NCI-H146 treated with DMSO at 0.1 percent for 48 hours (cell line): ENCODE measurements at regions not wholly inside any gene's neighbourhood (a gene's known extent, or its start where the extent isn't known, plus 50 kb on each side); places are given as distances from the start of the nearest gene placed in this dataset.

Experiments used
- DNase-seq: peaks from one replicate; lab custom pipeline; 2025; ENCODE audit not compliant: unreplicated experiment; lab: John Stamatoyannopoulos, UW

DNA sequence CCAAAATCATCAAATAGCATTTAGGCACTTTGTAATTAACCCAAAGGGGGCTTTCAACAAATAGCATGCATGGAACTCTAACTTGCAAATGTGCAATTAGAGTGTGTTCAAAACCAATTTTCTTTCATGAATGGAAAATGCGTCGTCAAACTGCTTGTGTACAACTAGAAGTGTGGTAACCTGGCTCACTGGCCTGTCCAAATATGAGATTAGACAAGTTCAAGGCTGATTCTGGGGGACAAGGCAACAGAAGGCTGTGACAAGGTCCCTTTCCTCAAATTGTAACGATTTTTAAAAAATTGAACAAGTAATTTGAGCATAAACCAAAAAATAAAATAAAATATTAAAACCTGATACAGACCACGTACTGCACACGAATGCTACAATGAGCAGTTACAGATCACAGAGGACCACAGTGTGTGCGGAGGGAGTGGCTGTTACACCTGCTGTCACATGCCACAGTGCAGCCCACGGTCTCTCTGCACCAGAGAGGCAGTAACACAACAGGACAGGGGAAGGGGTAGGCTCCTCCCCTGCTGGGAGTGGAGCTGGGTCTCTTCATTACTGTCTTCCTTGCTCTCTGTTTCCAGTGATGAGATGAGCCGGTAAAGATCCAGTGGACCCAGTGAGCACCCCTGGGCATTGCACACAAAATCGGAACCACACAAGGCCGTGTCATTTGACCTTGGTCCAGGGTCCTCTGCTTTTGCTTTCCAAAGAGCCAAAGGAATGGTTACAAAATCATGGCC lies 252.2 kb upstream of the PDE10A start:
- DNase-seq, result no peak

DNA sequence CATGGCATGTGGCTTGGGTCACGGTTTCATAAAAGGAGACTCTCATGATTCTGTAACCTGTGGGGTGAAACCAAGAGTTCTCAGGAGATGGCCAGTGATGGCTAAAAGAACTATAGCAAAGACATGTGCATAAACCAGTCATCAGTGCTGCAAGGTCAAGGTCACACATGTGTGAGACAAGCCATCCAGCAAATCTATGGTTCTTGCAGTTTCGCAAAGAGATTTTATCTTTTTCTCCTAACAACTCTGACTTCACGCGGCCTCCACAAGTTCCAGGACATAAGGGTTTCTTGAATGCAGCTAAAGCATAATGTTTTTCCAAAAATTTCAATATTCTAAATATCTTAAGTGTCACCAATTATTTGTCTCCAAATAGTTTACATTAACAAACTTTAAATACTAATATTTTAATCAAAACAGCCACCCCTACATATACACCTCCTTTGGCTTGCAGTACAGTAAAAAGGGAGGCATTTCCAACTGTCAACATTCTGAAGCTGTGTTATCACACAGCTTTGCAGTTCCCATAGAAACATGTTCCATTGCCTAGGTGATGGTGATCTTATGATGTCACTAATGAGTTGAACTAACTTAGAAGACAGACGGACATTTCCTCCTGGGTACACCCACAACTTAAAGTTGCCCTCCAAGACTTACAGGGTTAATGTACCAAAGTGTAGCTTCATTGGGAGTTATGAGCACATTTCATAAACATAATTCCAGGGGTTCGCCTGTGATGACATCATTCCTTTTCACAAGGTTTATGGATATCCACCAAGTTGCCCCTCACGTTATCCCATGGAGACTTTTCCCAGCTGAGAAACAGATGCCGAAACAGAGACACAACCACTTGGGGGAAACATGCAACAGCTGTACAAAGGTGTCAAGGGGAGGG lies 250.9 kb upstream of the PDE10A start:
- DNase-seq, result no peak

DNA sequence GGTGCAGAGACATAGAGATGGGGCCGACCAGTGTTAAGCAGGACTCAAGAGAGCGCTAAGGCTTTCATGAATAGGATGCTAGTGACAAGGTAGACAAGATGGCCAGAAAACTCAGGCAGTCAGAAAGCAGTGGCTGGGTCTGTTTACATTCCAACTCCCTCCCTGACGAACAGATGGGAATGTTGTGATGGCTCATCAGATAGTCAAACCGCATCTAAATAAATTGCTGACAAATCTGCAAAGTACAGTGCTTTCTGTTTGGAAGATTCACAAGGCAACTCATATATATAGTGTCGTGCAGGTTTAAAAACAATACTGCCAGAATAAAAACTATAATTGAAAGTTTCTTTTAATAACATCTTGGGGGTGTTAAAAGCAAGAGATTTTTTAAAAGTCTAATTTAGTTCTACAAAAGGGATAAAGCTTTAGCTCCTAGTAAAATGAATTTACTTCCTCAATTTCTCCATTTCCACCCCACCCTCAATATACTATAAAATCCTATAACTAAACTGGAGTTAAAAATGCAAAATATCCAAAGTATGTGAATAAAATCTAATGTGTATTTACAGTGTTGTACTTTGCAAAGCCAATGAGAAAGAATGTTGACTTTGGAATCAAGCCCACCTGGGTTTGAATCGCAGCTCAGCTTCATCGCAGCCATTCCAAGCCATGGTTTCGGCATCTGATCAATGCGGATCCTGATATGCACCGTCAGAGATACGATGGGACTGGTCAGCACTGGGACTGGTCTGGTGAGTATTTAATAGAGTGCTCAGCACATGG lies 247.3 kb upstream of the PDE10A start:
- DNase-seq, result no peak

GRCh38 chr6:165906736-165907135 lies 243.7 kb upstream of the PDE10A start:
- DNase-seq, result no peak

GRCh38 chr6:165905744-165906143 lies 242.7 kb upstream of the PDE10A start:
- DNase-seq, result no peak

GRCh38 chr6:165900970-165901369 lies 237.9 kb upstream of the PDE10A start:
- DNase-seq, result no peak

GRCh38 chr6:165899611-165900010 lies 236.6 kb upstream of the PDE10A start:
- DNase-seq, result no peak

DNA sequence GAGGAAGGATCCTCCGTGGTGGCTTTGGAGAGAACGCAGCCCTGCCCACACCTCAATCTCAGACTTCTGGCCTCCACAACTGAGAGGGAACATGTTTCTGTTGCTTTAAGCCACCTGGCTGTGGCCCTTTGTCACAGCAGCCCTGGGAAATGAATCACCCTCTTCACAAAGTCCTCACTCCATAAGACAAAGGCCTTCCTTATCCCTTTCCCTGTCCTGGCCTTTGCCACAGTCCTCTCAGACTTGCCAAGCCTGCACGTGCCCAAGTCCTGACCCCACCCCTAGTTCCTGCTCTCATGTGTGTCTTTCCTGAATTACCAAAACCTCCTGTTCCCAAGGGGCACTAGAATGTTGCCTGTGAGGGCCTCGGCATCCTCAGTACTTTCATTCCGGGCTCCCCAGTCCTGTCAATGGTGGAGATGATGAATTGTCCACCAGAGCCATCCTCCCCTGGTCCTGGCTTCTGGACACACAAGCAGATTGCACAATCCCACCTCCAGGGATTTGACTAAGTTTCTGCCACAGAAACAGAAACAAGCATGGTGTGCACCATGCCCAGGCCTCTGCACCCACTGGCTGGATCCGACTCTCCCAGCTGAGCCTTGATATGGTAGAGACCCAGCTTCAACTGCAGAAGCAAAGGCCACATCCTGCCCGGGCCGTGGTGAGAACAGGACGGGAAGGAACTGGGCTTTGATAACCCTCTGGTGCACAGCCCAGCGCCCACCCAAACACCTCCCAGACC lies 232.6 kb upstream of the PDE10A start:
- DNase-seq, result no peak

DNA sequence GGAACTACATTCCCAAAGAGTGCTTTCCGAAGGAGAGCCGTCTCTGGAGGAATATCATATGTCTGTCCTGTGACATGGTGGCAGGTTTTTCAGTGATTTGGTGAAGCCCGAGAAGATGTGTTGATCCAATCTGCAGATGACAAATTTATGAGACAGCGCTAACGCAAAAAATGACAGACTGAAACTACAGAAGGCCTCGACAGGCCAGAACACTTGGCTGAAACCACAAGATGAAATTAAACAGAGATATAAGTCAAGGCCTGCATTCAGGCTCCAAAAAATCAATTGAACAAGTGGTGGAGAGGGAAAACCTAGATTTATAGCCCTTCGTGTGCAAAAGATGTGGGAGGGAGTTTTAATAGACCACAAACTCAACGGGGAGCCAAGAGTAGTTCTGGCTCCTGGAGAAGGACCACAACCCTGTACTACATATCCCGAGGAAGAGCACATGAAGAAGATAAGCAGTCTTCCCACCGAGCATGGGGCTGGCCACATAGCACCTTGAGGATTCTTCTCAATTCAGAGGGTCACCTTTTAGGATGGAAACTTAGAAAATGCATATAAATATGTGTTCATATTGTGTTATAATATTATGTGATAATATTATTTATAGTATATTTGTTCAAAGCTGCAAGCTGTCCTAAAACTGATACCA lies 231.3 kb upstream of the PDE10A start:
- no peak for DNase-seq

DNA sequence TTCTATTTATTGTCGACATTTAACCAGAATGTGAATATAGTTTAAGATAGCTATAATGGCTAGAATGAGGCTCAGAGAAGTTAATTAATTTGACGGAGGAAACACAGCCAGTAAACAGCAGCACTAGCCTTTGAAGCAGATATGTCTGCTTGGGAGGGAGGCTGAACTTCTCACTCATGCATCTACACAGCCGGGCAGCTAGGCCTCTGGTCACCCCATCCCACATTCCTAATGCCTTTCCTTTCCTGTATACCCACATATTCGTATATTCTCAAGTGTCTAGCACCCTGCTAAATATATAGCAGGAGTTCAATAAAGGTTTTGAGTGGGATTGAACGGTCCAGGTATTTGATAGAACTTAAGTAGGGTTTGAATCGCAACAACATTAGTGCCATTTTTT lies 230.4 kb upstream of the PDE10A start:
- DNase-seq, result no peak

DNA sequence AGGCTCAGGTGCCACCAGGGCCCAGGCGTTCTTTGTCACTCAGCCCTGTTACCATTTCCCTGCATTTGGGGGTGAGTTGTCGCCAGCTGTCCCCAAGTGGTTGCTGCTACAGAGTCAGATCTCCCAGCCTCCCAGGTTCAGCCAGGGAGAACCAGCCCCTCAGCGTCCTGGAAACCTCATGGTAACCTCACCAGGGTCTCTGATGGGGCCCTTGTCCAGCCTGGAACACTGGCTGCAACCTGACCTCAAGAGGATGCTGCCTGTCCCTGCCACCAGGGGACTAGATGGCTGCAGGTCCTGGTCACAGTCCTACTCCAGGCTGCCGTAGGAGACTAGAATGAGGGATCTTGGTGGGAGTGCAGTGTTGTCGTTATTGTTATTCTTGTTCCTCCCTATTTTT lies 228.3 kb upstream of the PDE10A start:
- no peak for DNase-seq

GRCh38 chr6:165890404-165890735 lies 227.3 kb upstream of the PDE10A start:
- no peak for DNase-seq

DNA sequence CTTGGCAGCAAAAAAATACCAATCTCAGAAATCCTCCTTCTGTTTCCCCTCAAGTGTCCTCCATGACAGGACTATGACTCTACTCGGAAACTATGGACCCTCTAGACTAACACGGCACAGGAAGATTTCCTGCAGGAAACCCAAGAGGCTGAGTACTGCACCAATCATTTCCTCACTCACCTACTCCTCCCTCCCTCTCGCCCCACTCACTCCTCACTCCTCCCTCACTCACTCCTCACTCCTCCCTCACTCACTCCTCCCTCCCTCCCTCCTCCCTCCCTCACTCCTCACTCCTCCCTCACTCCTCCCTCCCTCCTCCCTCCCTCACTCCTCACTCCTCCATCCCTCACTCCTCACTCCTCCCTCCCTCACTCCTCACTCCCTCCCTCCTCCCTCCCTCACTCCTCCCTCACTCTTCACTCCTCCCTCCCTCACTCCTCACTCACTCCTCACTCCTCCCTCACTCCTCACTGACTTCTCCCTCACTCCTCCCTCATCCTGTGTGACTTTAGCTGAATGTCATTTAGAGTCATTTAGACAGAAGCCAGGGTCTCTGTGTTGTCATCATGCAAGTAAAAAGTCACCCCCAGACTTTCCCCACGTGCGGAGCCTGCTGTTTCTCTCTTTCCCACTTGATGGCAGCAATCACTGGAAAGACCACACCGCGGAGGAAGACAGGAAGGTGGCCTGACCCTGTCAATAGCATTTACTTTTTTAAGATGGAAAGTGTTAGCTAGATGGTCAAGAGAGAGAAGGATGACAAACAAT lies 226.8 kb upstream of the PDE10A start:
- DNase-seq, result no peak

- no peak for DNase-seq
These were observed 223.1 kb upstream of the PDE10A start for GRCh38 chr6:165886169-165886568.

DNA sequence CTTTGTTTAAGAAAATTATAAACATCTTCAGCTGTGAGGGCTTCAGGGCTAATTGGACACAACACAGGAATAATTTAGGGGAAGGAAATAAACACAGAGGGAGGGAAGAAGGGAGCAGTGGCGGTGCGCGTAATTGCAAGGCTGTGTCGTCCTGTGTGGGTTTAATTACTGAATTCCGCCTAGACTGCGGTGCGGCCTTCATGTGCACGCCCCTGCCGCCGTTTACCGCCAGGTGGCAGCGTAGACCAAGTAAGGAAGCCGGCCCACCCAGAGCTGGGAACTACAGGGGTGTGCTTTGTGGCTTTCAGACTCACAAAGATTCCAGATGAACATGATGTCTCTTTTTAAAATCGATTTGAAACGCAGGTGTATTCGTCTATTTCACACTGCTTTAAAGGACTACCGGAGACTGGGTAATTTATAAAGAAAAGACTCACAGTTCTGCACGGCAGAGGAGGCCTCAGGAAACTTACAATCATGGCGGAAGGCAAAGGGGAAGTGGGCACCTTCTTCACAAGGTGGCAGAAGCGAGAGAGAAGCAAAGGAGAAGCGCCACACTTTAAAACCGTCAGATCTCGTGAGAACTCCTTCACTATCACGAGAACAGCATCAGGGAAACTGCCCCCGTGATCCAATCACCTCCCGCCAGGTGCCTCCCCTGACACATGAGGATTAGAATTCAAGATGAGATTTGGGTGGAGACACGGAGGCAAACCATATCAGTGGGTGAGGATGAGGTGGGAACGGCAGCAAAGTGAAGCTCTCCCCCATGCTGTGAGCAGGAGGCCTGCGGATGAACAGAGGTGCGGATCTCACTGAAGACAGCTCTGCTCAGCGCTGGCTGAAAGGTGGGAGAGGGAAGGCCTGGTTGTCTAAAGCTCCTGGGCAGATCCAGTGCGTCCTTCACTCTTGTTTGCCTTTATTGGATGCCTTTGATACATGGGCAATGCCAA lies 222.0 kb upstream of the PDE10A start:
- peak; percentile 31 for DNase-seq

DNA sequence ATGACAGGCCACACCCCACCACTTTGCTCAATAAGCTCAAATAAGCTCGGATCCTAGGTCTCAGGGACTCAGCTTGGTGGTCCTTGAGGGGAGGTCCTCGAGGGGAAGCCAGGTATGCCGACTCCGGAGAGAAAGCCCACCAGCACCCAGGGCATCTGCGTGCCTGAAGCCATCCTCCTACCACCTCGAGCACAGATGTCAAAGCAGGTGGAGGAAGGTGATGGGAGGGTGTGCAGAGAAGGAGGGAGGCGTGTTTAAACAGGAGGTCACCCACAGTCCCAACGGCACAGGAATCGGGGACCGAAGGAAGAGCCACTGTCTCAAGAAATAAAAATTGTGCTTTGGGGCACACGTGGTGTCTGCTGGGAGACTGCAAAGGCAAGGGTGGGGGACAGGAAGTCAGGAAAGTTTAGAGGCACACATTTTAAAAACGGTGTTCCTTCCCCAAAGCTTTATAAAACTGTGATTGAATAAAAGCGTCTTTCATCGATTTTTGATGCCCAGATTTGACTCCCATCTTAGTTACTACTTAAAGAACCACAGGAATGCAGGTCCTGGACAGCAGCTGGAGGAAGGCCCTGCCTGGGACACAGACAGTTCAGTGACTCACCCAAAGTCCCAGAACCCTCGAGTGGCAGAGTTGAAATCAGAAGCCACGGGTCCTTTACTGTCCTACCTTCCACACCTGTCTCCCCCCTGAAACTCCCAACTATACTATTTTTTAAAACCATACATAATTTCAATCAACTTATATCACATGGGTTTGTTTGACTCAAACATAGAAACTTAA lies 221.0 kb upstream of the PDE10A start:
- DNase-seq, result no peak

DNA sequence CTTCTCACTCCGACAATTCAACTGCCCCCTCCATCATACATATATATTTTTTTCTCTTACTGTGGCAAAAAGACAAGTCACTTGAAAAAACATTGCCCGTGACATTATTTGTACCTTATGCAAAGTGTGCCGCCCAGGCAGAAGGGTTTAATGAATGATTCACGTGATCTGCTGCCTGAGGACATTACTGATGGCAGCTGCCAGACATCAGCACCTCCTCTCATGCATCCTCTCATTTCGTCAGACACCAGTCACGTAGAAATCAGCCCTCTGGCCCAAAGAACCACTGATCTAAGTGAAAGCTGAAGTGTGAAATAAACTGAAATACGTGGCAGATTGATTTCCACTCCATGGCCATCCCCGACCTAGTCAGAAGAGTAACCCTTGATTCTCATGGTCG lies 218.8 kb upstream of the PDE10A start:
- no peak for DNase-seq

DNA sequence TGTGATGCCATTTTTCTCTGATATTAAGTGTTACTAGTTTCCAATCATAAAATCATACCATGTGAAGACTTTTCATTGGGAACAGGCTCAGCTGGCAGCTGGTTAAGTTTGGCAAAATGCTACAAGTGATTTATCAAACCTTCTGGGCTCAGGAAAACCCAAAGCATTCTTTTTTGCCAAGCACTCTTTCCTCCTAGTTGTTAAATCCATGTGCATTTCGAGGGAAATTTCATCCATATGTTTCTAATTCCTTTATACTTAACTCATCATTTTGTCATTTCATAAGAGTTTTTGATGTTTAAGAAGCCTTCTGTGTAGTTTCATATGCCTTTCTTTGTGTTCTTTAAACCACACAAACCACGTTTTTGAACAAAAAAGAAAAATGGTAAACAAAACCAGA lies 217.6 kb upstream of the PDE10A start:
- DNase-seq, result no peak
